ENCODE measurements at regions not wholly inside any gene's neighbourhood (a gene's known extent, or its start where the extent isn't known, plus 50 kb on each side); places are given as distances from the start of the nearest gene placed in this dataset.

DNA sequence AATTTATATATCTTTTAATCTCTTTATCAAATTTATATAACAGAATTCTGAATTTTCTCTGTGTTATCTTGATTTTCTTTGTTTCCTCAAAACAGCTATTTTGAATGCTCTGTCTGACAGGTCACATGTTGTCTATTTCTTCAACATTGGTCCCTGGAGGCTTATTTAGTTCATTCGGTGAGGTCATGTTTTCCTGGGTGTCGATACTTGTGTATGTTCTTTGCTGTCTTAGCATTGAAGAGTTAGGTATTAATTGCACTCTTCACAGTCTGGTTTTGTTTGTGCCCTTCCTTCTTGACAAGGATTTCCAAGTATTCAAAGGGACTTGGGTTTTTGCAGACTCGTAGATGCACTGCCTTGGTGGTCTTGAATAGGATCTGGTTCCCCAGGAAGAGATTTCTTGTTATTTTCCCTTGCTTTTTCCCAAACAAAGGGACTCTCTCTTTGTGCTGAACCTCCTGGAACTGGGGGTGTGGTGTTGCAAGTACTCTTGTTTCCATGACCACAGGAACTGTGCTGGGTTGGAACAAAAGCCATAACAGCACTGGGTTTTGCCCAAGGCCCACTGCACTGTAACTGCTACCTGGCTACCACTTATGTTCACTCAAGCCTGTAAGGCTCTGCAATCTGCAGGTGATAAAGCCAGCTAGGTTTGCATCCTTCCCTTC lies 1483.0 kb downstream of the CDH8 start:
- H3K9ac ChIP-seq (ENCODE audit: low read depth in 1 of 2, low read length in 2 of 2): no peak overlapping the region
- WGBS: 73% methylated on average over 3 of the region's 3 CpGs

DNA sequence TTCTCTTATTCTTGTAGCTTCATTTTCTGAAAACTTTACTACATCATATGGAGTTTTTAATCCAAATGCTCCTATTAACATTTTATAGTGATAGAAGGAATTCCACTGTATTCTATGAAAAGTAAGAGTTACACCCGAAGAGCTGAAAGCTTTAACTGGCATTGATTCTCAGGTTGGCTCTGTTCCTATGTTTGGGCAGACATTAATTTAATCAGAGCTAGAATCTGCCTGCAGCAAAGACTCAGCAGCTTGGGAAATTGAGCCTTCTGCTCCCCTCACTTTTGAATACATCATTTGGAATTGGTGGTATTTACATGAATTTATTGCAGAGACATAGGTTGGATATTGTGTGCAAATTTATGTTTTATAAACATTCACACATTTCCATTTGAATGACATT lies 1494.7 kb downstream of the CDH8 start:
- 62% methylated on average over 1 of the region's 1 CpG for WGBS
- no peaks in the 10 kb centered on the region for H3K36me3 ChIP-seq (ENCODE audit: control insufficient read depth in 4 of 4, insufficient read depth in 3 of 4, low read depth in 1 of 4, low read length in 3 of 4)
- no peaks in the 10 kb centered on the region for H3K4me1 ChIP-seq (ENCODE audit: control insufficient read depth in 4 of 4, insufficient read depth in 4 of 4, low read length in 3 of 4)
- no peaks in the 10 kb centered on the region for H3K9me3 ChIP-seq (ENCODE audit: control insufficient read depth in 4 of 4, low read length in 3 of 4)
- H3K27me3 ChIP-seq (ENCODE audit: control insufficient read depth in 4 of 4, insufficient read depth in 4 of 4, low read length in 3 of 4): no peaks in the 10 kb centered on the region
- H3K9ac ChIP-seq (ENCODE audit: low read depth in 1 of 2, low read length in 2 of 2): no peak overlapping the region
- no peak for DNase-seq (ENCODE audit: low spot score)
- no peak for TF ChIP-seq JUND (IDR thresholded peaks at IDR 0.05)
- TF ChIP-seq SP1 (IDR thresholded peaks at IDR 0.05): no peak
- TF ChIP-seq, protein P1, sequence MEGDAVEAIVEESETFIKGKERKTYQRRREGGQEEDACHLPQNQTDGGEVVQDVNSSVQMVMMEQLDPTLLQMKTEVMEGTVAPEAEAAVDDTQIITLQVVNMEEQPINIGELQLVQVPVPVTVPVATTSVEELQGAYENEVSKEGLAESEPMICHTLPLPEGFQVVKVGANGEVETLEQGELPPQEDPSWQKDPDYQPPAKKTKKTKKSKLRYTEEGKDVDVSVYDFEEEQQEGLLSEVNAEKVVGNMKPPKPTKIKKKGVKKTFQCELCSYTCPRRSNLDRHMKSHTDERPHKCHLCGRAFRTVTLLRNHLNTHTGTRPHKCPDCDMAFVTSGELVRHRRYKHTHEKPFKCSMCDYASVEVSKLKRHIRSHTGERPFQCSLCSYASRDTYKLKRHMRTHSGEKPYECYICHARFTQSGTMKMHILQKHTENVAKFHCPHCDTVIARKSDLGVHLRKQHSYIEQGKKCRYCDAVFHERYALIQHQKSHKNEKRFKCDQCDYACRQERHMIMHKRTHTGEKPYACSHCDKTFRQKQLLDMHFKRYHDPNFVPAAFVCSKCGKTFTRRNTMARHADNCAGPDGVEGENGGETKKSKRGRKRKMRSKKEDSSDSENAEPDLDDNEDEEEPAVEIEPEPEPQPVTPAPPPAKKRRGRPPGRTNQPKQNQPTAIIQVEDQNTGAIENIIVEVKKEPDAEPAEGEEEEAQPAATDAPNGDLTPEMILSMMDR (IDR thresholded peaks at IDR 0.05; ENCODE audit: low read depth, low read length, missing input control): no peak
- no peak for TF ChIP-seq YY1 (IDR thresholded peaks at IDR 0.05)
- TF ChIP-seq, protein P2, sequence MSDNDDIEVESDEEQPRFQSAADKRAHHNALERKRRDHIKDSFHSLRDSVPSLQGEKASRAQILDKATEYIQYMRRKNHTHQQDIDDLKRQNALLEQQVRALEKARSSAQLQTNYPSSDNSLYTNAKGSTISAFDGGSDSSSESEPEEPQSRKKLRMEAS (IDR thresholded peaks at IDR 0.05): no peak
- TF ChIP-seq, protein P3, sequence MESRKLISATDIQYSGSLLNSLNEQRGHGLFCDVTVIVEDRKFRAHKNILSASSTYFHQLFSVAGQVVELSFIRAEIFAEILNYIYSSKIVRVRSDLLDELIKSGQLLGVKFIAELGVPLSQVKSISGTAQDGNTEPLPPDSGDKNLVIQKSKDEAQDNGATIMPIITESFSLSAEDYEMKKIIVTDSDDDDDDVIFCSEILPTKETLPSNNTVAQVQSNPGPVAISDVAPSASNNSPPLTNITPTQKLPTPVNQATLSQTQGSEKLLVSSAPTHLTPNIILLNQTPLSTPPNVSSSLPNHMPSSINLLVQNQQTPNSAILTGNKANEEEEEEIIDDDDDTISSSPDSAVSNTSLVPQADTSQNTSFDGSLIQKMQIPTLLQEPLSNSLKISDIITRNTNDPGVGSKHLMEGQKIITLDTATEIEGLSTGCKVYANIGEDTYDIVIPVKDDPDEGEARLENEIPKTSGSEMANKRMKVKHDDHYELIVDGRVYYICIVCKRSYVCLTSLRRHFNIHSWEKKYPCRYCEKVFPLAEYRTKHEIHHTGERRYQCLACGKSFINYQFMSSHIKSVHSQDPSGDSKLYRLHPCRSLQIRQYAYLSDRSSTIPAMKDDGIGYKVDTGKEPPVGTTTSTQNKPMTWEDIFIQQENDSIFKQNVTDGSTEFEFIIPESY (IDR thresholded peaks at IDR 0.05): no peak
- no peak for TF ChIP-seq EGR1 (IDR thresholded peaks at IDR 0.05; ENCODE audit: low read depth in 2 of 2)
- TF ChIP-seq, protein P4, sequence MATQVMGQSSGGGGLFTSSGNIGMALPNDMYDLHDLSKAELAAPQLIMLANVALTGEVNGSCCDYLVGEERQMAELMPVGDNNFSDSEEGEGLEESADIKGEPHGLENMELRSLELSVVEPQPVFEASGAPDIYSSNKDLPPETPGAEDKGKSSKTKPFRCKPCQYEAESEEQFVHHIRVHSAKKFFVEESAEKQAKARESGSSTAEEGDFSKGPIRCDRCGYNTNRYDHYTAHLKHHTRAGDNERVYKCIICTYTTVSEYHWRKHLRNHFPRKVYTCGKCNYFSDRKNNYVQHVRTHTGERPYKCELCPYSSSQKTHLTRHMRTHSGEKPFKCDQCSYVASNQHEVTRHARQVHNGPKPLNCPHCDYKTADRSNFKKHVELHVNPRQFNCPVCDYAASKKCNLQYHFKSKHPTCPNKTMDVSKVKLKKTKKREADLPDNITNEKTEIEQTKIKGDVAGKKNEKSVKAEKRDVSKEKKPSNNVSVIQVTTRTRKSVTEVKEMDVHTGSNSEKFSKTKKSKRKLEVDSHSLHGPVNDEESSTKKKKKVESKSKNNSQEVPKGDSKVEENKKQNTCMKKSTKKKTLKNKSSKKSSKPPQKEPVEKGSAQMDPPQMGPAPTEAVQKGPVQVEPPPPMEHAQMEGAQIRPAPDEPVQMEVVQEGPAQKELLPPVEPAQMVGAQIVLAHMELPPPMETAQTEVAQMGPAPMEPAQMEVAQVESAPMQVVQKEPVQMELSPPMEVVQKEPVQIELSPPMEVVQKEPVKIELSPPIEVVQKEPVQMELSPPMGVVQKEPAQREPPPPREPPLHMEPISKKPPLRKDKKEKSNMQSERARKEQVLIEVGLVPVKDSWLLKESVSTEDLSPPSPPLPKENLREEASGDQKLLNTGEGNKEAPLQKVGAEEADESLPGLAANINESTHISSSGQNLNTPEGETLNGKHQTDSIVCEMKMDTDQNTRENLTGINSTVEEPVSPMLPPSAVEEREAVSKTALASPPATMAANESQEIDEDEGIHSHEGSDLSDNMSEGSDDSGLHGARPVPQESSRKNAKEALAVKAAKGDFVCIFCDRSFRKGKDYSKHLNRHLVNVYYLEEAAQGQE (IDR thresholded peaks at IDR 0.05): no peak
- TF ChIP-seq HNF4A (conservative IDR thresholded peaks at IDR 0.05): no peak
- no peak overlapping the region for H3K4me3 ChIP-seq (ENCODE audit: low read depth in 1 of 3, low read length in 3 of 3)
- H3K27ac ChIP-seq (ENCODE audit: low read depth in 1 of 2, low read length in 2 of 2): no peak overlapping the region

More for the DNA sequence above, 1483.0 kb downstream of the CDH8 start:
- no peak for TF ChIP-seq RAD21 (IDR thresholded peaks at IDR 0.05)
- TF ChIP-seq FOXA1 (IDR thresholded peaks at IDR 0.05): no peak
- no peak for TF ChIP-seq JUND (IDR thresholded peaks at IDR 0.05)
- no peak for TF ChIP-seq EGR1 (IDR thresholded peaks at IDR 0.05; ENCODE audit: low read depth in 2 of 2)
- no peak for TF ChIP-seq FOXA2 (IDR thresholded peaks at IDR 0.05)
- no peak for DNase-seq (ENCODE audit: low spot score)
- H3K27me3 ChIP-seq (ENCODE audit: control insufficient read depth in 4 of 4, insufficient read depth in 4 of 4, low read length in 3 of 4): no peaks in the 10 kb centered on the region
- H3K36me3 ChIP-seq (ENCODE audit: control insufficient read depth in 4 of 4, insufficient read depth in 3 of 4, low read depth in 1 of 4, low read length in 3 of 4): no peaks in the 10 kb centered on the region
- no peak overlapping the region for H3K27ac ChIP-seq (ENCODE audit: low read depth in 1 of 2, low read length in 2 of 2)
- no peaks in the 10 kb centered on the region for H3K9me3 ChIP-seq (ENCODE audit: control insufficient read depth in 4 of 4, low read length in 3 of 4)
- no peaks in the 10 kb centered on the region for H3K4me1 ChIP-seq (ENCODE audit: control insufficient read depth in 4 of 4, insufficient read depth in 4 of 4, low read length in 3 of 4)
- no peak overlapping the region for H3K4me3 ChIP-seq (ENCODE audit: low read depth in 1 of 3, low read length in 3 of 3)

All from liver (tissue), 8 donors.